ENCODE measurements at regions not wholly inside any gene's neighbourhood (a gene's known extent, or its start where the extent isn't known, plus 50 kb on each side); places are given as distances from the start of the nearest gene placed in this dataset.
A peak's percentile ranks its signal among the peaks of the same experiment; 100 is the strongest.

DNA sequence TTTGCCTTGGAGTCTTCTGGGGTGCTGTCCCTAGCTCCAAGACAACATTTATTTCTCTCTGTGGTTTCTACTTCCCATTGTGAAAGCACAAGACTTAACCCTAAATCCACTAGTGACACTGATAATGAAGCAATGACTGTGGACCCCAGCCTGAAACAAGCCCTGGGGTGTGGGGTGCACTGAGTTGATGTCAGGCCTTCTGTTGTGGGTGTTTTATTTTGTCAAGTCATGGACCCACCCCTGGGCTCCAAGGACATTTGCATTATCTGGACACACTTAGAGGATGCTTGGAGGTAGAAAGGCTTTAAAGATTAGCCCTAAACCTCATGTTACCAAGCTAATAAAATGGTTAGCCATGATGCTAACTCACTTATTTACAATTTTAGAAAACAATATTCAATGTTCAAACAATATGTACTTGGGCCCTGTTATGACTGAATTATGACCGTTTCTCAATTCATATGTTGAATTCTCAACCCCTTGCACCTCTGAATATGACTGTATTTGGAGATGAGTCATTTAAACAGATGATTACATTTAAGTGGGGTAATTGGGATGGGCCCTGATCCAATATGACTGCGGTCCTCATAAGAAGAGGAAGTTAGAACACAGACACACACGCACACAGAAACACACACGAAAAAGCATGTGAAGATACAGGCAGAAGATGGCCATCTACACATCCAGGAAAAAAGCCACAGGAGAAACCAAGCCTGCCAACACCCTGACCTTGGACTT lies 137.2 kb upstream of the IGFBP3 start (continued):
- TF ChIP-seq, protein P1, sequence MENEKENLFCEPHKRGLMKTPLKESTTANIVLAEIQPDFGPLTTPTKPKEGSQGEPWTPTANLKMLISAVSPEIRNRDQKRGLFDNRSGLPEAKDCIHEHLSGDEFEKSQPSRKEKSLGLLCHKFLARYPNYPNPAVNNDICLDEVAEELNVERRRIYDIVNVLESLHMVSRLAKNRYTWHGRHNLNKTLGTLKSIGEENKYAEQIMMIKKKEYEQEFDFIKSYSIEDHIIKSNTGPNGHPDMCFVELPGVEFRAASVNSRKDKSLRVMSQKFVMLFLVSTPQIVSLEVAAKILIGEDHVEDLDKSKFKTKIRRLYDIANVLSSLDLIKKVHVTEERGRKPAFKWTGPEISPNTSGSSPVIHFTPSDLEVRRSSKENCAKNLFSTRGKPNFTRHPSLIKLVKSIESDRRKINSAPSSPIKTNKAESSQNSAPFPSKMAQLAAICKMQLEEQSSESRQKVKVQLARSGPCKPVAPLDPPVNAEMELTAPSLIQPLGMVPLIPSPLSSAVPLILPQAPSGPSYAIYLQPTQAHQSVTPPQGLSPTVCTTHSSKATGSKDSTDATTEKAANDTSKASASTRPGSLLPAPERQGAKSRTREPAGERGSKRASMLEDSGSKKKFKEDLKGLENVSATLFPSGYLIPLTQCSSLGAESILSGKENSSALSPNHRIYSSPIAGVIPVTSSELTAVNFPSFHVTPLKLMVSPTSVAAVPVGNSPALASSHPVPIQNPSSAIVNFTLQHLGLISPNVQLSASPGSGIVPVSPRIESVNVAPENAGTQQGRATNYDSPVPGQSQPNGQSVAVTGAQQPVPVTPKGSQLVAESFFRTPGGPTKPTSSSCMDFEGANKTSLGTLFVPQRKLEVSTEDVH (IDR thresholded peaks at IDR 0.05; ENCODE audit: low read depth, partially characterized antibody), result no peak
- TF ChIP-seq MEF2A (IDR thresholded peaks at IDR 0.05; ENCODE audit: insufficient read depth, low read depth, low read length), result peak; percentile 46; the same call in 1 of the 2 replicates
- TF ChIP-seq, protein P2, sequence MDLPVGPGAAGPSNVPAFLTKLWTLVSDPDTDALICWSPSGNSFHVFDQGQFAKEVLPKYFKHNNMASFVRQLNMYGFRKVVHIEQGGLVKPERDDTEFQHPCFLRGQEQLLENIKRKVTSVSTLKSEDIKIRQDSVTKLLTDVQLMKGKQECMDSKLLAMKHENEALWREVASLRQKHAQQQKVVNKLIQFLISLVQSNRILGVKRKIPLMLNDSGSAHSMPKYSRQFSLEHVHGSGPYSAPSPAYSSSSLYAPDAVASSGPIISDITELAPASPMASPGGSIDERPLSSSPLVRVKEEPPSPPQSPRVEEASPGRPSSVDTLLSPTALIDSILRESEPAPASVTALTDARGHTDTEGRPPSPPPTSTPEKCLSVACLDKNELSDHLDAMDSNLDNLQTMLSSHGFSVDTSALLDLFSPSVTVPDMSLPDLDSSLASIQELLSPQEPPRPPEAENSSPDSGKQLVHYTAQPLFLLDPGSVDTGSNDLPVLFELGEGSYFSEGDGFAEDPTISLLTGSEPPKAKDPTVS (IDR thresholded peaks at IDR 0.05; ENCODE audit: low read depth, low read length), result no peak

DNA sequence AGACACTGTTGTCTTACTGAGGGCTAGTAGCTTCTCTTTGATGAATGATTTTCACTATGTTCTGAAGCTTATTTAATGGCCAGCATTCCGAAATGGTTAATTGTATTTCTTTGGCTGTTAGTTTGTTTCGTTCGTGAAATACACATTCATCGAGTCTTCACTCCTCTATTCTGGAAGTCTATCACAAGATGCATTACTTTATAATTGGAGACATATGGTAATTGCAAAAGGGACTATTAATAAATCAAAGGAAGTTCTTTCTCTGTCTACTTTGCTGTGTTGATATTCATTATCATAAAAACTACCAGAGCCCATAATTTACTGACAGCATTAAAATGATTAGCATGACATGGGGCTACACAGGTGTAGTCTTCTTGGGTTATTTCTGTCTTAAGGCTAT lies 133.8 kb upstream of the IGFBP3 start:
- CTCF ChIA-PET, result interaction anchor here (1.0 kb wide), 1 partner anchor 12 kb away, joined by 3 read pairs; no protein-coding TSS in a partner anchor
- RAD21 ChIA-PET (ENCODE audit: unreplicated experiment), result interaction anchor here (1.2 to 2.1 kb wide), 2 partner anchors 69 to 132 kb away, joined by 3 to 7 read pairs; no protein-coding TSS in a partner anchor
- H3K4me1 ChIP-seq (ENCODE audit: control insufficient read depth, insufficient read depth, low read length), result no peaks in the 10 kb centered on the region
- H3K36me3 ChIP-seq (ENCODE audit: control insufficient read depth in 2 of 2, insufficient read depth in 2 of 2, low read length in 1 of 2), result no peaks in the 10 kb centered on the region
- no peak overlapping the region for H3K27ac ChIP-seq (ENCODE audit: control insufficient read depth, insufficient read depth)
- intact Hi-C loops (cut with micrococcal nuclease; ENCODE audit: unreplicated experiment), result loop anchor here (5.0 kb wide), 4 partner anchors 82 to 297 kb away; partner anchors contain the start of gene IGFBP3
- no peak overlapping the region for H3K9ac ChIP-seq (ENCODE audit: control insufficient read depth, insufficient read depth, low read length)
- no peak overlapping the region for H3K4me3 ChIP-seq
- H3K9me3 ChIP-seq (replicated peaks; ENCODE audit: control insufficient read depth, insufficient read depth, low read length), result no peaks in the 10 kb centered on the region
- SMC1A ChIA-PET (ENCODE audit: uncharacterized antibody, unreplicated experiment), result interaction anchor here (1.0 to 3.2 kb wide), 8 partner anchors 8 to 132 kb away, joined by 3 to 22 read pairs (median 6); no protein-coding TSS in a partner anchor
- WGBS (ENCODE audit: insufficient coverage, insufficient replicate concordance, low lambda C conversion rate, missing lambda C conversion rate), result 61% methylated on average over 4 of the region's 4 CpGs
- POLR2A ChIA-PET, result interaction anchor here (0.6 kb wide), 1 partner anchor 14 kb away, joined by 3 read pairs; no protein-coding TSS in a partner anchor
- DNase-seq (ENCODE audit: low read depth, low spot score), result no peak
- H2AFZ ChIP-seq (ENCODE audit: control insufficient read depth, low read depth, low read length), result no peak overlapping the region
- BruUV-seq (replicated peaks), result no TSS peak
- FAIRE-seq, result no peak
- no peaks in the 10 kb centered on the region for H3K79me2 ChIP-seq (ENCODE audit: control insufficient read depth, insufficient read depth, low read length)
- no peak for ATAC-seq
- in situ Hi-C loops (cut with MboI), result no loop called here
- no peaks in the 10 kb centered on the region for H3K27me3 ChIP-seq (replicated peaks in 1 of 2; ENCODE audit: control insufficient read depth in 2 of 2, insufficient read depth in 2 of 2, low read length in 1 of 2)
- H3K4me2 ChIP-seq (ENCODE audit: control insufficient read depth, insufficient read depth), result no peak overlapping the region
- no peaks in the 10 kb centered on the region for H4K20me1 ChIP-seq (ENCODE audit: control insufficient read depth, insufficient read depth)
- TF ChIP-seq, protein P3, sequence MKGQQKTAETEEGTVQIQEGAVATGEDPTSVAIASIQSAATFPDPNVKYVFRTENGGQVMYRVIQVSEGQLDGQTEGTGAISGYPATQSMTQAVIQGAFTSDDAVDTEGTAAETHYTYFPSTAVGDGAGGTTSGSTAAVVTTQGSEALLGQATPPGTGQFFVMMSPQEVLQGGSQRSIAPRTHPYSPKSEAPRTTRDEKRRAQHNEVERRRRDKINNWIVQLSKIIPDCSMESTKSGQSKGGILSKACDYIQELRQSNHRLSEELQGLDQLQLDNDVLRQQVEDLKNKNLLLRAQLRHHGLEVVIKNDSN (IDR thresholded peaks at IDR 0.05; ENCODE audit: borderline replicate concordance, extremely low read length, insufficient read depth, low read depth, low read length), result no peak
- TF ChIP-seq MXI1 (IDR thresholded peaks at IDR 0.05; ENCODE audit: low read depth, low read length) (no peak), BMI1 (IDR thresholded peaks at IDR 0.05; ENCODE audit: borderline replicate concordance) (no peak), GATAD2B (conservative IDR thresholded peaks at IDR 0.05; ENCODE audit: low read depth) (no peak), ZNF217 (IDR thresholded peaks at IDR 0.05) (no peak), RCOR1 (conservative IDR thresholded peaks at IDR 0.05; ENCODE audit: low read depth, low read length) (no peak)
- TF ChIP-seq, protein P4, sequence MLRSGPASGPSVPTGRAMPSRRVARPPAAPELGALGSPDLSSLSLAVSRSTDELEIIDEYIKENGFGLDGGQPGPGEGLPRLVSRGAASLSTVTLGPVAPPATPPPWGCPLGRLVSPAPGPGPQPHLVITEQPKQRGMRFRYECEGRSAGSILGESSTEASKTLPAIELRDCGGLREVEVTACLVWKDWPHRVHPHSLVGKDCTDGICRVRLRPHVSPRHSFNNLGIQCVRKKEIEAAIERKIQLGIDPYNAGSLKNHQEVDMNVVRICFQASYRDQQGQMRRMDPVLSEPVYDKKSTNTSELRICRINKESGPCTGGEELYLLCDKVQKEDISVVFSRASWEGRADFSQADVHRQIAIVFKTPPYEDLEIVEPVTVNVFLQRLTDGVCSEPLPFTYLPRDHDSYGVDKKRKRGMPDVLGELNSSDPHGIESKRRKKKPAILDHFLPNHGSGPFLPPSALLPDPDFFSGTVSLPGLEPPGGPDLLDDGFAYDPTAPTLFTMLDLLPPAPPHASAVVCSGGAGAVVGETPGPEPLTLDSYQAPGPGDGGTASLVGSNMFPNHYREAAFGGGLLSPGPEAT (IDR thresholded peaks at IDR 0.05; ENCODE audit: low read depth), result no peak
